Right hindlimb (tissue), 1 donor: ENCODE measurements at regions not wholly inside any gene's neighbourhood (a gene's known extent, or its start where the extent isn't known, plus 50 kb on each side); places are given as distances from the start of the nearest gene placed in this dataset.

Experiments
- DNase-seq: peaks from one replicate; pipeline ENCODE4 v3.0.0-alpha.2; 2018

- no peak for DNase-seq
Observed at GRCh38 chr4:100082852-100083251, 107.4 kb downstream of the DDIT4L start.

GRCh38 chr4:100081491-100081890, 108.8 kb downstream of the DDIT4L start:
- no peak for DNase-seq

GRCh38 chr4:100079264-100079663, 111.0 kb downstream of the DDIT4L start:
- DNase-seq, result no peak

GRCh38 chr4:100076753-100077152, 113.5 kb downstream of the DDIT4L start:
- DNase-seq, result no peak

GRCh38 chr4:100075486-100076270, 114.6 kb downstream of the DDIT4L start:
- no peak for DNase-seq

GRCh38 chr4:100075056-100075455, 115.2 kb downstream of the DDIT4L start:
- DNase-seq, result no peak

- no peak for DNase-seq
Observed at GRCh38 chr4:100071506-100071905, 118.8 kb downstream of the DDIT4L start.

- DNase-seq, result no peak
Observed at GRCh38 chr4:100070868-100071267, 119.4 kb downstream of the DDIT4L start.

GRCh38 chr4:100069207-100069606, 119.1 kb upstream of the H2AZ1 start:
- DNase-seq, result no peak

GRCh38 chr4:100067255-100067654, 117.2 kb upstream of the H2AZ1 start:
- DNase-seq, result no peak

- no peak for DNase-seq
Observed at GRCh38 chr4:100063355-100063754, 113.3 kb upstream of the H2AZ1 start.

- no peak for DNase-seq
Observed at GRCh38 chr4:100062921-100063320, 112.8 kb upstream of the H2AZ1 start.

GRCh38 chr4:100061835-100062234, 111.8 kb upstream of the H2AZ1 start:
- no peak for DNase-seq

GRCh38 chr4:100060765-100061416, 110.8 kb upstream of the H2AZ1 start:
- no peak for DNase-seq

- no peak for DNase-seq
Observed at GRCh38 chr4:100059467-100059866, 109.4 kb upstream of the H2AZ1 start.

- DNase-seq, result no peak
Observed at GRCh38 chr4:100056701-100057100, 106.6 kb upstream of the H2AZ1 start.

GRCh38 chr4:100054071-100054470, 104.0 kb upstream of the H2AZ1 start:
- no peak for DNase-seq

GRCh38 chr4:100049872-100050271, 99.8 kb upstream of the H2AZ1 start:
- DNase-seq, result no peak

GRCh38 chr4:100042711-100043110, 92.6 kb upstream of the H2AZ1 start:
- DNase-seq, result no peak

- no peak for DNase-seq
Observed at GRCh38 chr4:100042235-100042634, 92.2 kb upstream of the H2AZ1 start.

- DNase-seq, result no peak
Observed at GRCh38 chr4:100041646-100042045, 91.6 kb upstream of the H2AZ1 start.

GRCh38 chr4:100034023-100034664, 84.1 kb upstream of the H2AZ1 start:
- no peak for DNase-seq

- no peak for DNase-seq
Observed at GRCh38 chr4:100026066-100026465, 76.0 kb upstream of the H2AZ1 start.

- no peak for DNase-seq
Observed at GRCh38 chr4:100023800-100024199, 73.7 kb upstream of the H2AZ1 start.
